ENCODE measurements at regions not wholly inside any gene's neighbourhood (a gene's known extent, or its start where the extent isn't known, plus 50 kb on each side); places are given as distances from the start of the nearest gene placed in this dataset.

GRCh38 chr18:77380695-77381094, 131.0 kb downstream of the GALR1 start:
- TF ChIP-seq POLR2A (IDR thresholded peaks at IDR 0.05): no peak
- TF ChIP-seq EP300 (IDR thresholded peaks at IDR 0.05): no peak
- no peak for TF ChIP-seq POLR2AphosphoS5 (IDR thresholded peaks at IDR 0.05)
- no peak for TF ChIP-seq CTCF (IDR thresholded peaks at IDR 0.05)
- 67 to 77% (median 73%) methylated on average over 5 of the region's 5 CpGs for WGBS, 5 donors
- intact Hi-C loops (cut with DNase I; ENCODE audit: low total_unique reads): no loop called here
- H3K27ac ChIP-seq: no peak overlapping the region
- peaks cover 0 to 26% (median 0%) of the 10 kb centered on the region in 3 donors for H3K27me3 ChIP-seq
- H3K9me3 ChIP-seq: no peaks in the 10 kb centered on the region
- no peaks in the 10 kb centered on the region for H3K36me3 ChIP-seq
- no peak overlapping the region for H3K4me3 ChIP-seq
- no peaks in the 10 kb centered on the region for H3K4me1 ChIP-seq
- DNase-seq: no peak

GRCh38 chr18:77392321-77392720, 142.7 kb downstream of the GALR1 start:
- Histone ChIP-seq H3K27ac (no peak overlapping the region), H3K4me3 (no peak overlapping the region), H3K9me3 (peaks cover 0 to 7% (median 0%) of the 10 kb centered on the region in 4 donors), H3K4me1 (no peaks in the 10 kb centered on the region), H3K27me3 (no peaks in the 10 kb centered on the region), H3K36me3 (no peaks in the 10 kb centered on the region)
- 69 to 83% (median 78%) methylated on average over 5 of the region's 5 CpGs for WGBS, 5 donors
- intact Hi-C loops (cut with DNase I; ENCODE audit: low total_unique reads): no loop called here
- no peak for TF ChIP-seq CTCF (IDR thresholded peaks at IDR 0.05)
- no peak for TF ChIP-seq POLR2AphosphoS5 (IDR thresholded peaks at IDR 0.05)
- TF ChIP-seq POLR2A (IDR thresholded peaks at IDR 0.05): no peak
- TF ChIP-seq EP300 (IDR thresholded peaks at IDR 0.05): no peak
- no peak for DNase-seq

- TF ChIP-seq POLR2A (IDR thresholded peaks at IDR 0.05) (no peak), EP300 (IDR thresholded peaks at IDR 0.05) (no peak), POLR2AphosphoS5 (IDR thresholded peaks at IDR 0.05) (no peak), CTCF (IDR thresholded peaks at IDR 0.05) (no peak)
- H3K27me3 ChIP-seq: no peaks in the 10 kb centered on the region
- 73 to 77% (median 76%) methylated on average over 5 of the region's 5 CpGs for WGBS, 5 donors
Observed at GRCh38 chr18:77393519-77393918, 143.9 kb downstream of the GALR1 start.

GRCh38 chr18:77395953-77396352, 146.3 kb downstream of the GALR1 start:
- 69 to 81% (median 77%) methylated on average over 2 of the region's 2 CpGs for WGBS, 5 donors

More at GRCh38 chr18:77393519-77393918, 143.9 kb downstream of the GALR1 start:
- H3K9me3 ChIP-seq: peaks cover 0 to 7% (median 0%) of the 10 kb centered on the region in 4 donors
- no peak for DNase-seq
- intact Hi-C loops (cut with DNase I; ENCODE audit: low total_unique reads): no loop called here
- no peak overlapping the region for H3K27ac ChIP-seq
- no peak overlapping the region for H3K4me3 ChIP-seq
- H3K36me3 ChIP-seq: no peaks in the 10 kb centered on the region
- H3K4me1 ChIP-seq: no peaks in the 10 kb centered on the region

More at GRCh38 chr18:77395953-77396352, 146.3 kb downstream of the GALR1 start:
- Histone ChIP-seq H3K9me3 (peaks cover 0 to 7% (median 0%) of the 10 kb centered on the region in 4 donors), H3K4me3 (no peak overlapping the region), H3K27ac (no peak overlapping the region), H3K4me1 (no peaks in the 10 kb centered on the region), H3K27me3 (no peaks in the 10 kb centered on the region), H3K36me3 (no peaks in the 10 kb centered on the region)
- intact Hi-C loops (cut with DNase I; ENCODE audit: low total_unique reads): no loop called here
- TF ChIP-seq CTCF (IDR thresholded peaks at IDR 0.05): no peak
- no peak for TF ChIP-seq POLR2AphosphoS5 (IDR thresholded peaks at IDR 0.05)
- TF ChIP-seq POLR2A (IDR thresholded peaks at IDR 0.05): no peak
- no peak for TF ChIP-seq EP300 (IDR thresholded peaks at IDR 0.05)
- DNase-seq: no peak
